SJCRH30 (cell line): ENCODE measurements at regions not wholly inside any gene's neighbourhood (a gene's known extent, or its start where the extent isn't known, plus 50 kb on each side); places are given as distances from the start of the nearest gene placed in this dataset.
"Not testable (repeated sequence)": the region's sequence is repeated elsewhere in the genome, so short reads cannot be mapped to it uniquely, and the experiment has no call there.

ENCODE experiments used
- DNase-seq, 2 experiments: peaks; one replicate each; pipeline ENCODE4 v3.0.0-alpha.2; 2015 to 2020
- H3K27ac ChIP-seq: fragments of 250-450 bp; sonication (Bioruptor Pico); 2 replicates; pipeline ENCODE4 v1.5.1; 2020; ENCODE audit warnings: mild to moderate bottlenecking, moderate library complexity
- H3K27me3 ChIP-seq: fragments of 250-450 bp; sonication (Bioruptor Pico); 2 replicates; pipeline ENCODE4 v1.5.1; 2020; ENCODE audit warnings: mild to moderate bottlenecking, moderate library complexity
- H3K36me3 ChIP-seq: fragments of 250-450 bp; sonication (Bioruptor Pico); 2 replicates; pipeline ENCODE4 v1.5.1; 2020; ENCODE audit warnings: mild to moderate bottlenecking, moderate library complexity
- H3K4me1 ChIP-seq: fragments of 250-450 bp; sonication (Bioruptor Pico); 2 replicates; pipeline ENCODE4 v1.5.1; 2020; ENCODE audit warnings: mild to moderate bottlenecking, moderate library complexity
- H3K4me3 ChIP-seq: fragments of 250-450 bp; sonication (Bioruptor Pico); 2 replicates; pipeline ENCODE4 v1.5.1; 2020; ENCODE audit warnings: mild to moderate bottlenecking, moderate library complexity
- H3K9me3 ChIP-seq: fragments of 250-450 bp; sonication (Bioruptor Pico); replicated peaks from 2 replicates; pipeline ENCODE4 v1.5.1; 2020; ENCODE audit warnings: mild to moderate bottlenecking, moderate library complexity

DNA sequence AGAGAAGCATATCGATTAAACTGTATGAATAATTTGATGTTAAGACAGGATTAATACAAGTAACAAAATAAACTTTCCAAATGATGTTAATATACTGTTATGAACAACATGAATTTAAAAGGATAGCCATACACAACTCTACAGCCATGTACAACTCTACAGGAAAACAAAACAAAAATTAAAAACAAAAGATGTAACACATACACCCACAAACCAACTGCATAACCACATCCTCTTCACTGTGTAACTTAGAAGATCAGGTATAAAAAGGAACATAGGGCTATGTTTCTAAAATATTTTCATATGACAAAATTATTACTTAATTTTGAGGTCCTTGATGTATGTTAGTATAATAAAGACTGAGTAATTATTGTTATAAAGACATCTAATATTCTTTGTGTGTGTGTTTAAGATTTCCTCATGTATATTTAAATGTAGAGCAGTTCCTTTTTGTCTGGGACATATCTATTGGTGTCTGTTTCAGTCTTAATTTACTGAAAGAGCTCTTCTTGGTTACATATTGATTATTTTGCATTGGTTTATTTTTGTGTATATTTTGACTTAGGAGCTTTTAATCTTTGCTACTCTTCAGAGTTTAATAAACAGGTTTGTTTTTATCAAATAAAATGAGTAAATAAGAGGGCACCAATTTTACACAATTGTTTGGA, 966.8 kb upstream of the CTNND2 start:
- no peaks in the 10 kb centered on the region for H3K4me1 ChIP-seq
- H3K27me3 ChIP-seq = no peaks in the 10 kb centered on the region
- no peak overlapping the region for H3K27ac ChIP-seq
- H3K4me3 ChIP-seq = no peak overlapping the region
- H3K9me3 ChIP-seq = no peaks in the 10 kb centered on the region
- H3K36me3 ChIP-seq = no peaks in the 10 kb centered on the region
- DNase-seq = no peak

DNA sequence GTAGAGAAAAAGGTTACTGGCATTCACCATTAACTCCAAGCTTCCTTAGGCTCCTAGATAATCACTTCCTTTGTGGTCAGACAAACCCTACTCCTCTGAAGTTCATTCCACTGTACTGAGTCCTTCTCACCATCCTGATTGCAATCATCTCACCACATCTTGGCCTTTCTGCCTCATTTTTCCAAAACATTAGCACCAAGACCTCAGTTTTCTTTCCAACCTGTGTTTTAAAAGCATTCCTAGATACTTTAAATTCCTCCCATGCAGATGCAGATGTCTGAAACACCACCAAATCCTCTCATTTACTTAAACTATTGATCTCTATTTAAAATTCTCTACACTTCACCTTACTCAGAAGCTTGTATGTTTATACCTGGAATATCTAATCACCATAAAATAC, 961.3 kb upstream of the CTNND2 start:
- H3K27me3 ChIP-seq = no peaks in the 10 kb centered on the region
- no peak for DNase-seq
- H3K4me3 ChIP-seq = no peak overlapping the region
- no peaks in the 10 kb centered on the region for H3K36me3 ChIP-seq
- H3K27ac ChIP-seq = no peak overlapping the region
- no peaks in the 10 kb centered on the region for H3K4me1 ChIP-seq
- no peaks in the 10 kb centered on the region for H3K9me3 ChIP-seq

DNA sequence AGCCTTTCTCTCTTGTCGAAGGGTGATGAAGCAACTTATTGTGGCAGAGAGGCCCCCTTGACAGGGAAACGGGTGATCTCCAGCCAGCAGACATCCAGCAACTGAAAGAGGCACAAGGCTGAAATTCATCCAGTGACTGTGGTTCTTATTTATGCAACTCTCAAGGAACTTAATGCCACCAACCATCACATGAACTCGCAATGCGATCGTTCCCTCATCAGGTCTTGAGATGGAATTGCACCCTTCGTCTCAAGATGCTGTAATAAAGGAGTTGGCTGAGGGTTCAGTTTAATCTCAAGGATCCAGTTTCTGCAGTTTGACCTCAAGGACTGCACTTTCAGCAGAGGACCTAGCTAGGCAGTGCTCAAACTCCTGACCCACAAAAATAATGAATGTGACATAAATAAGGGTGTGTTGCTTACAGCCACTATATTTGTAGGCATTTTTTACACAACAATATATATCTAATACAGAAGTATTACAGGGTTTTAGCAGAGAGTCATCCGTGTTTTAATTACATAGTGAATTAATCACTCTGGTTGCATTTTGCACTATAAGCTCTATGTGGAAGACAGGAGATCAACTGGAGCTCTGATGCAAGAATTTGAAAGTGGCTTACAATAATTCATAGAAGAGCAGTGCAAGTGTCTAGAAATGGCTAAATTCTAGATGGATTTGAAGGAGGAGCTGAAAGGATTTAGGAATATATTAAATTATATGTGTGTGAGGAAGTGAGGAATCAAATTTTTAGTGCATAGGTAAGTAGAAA, 957.8 kb upstream of the CTNND2 start:
- DNase-seq = no peak
- no peaks in the 10 kb centered on the region for H3K27me3 ChIP-seq

DNA sequence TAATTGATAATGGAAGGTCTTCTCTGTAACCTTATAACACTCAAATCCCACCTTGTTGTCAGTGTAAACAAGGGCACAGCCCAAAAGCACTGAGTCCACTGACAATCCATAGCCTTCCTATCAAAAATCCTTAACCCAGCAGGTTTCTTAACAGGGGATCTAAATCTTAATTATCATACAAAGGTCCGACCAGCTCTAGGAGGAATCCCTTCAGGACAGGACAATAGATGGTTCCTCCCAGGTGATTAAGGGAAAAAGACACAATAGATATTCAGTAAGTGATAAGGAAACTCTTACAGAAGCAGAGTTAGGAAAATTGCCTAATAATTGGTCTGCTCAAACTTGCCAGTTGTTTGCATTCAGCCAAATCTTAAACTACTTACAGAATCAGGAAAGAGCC, 951.9 kb upstream of the CTNND2 start:
- H3K4me3 ChIP-seq, DNase-seq, H3K27me3 ChIP-seq, H3K27ac ChIP-seq, H3K36me3 ChIP-seq, H3K4me1 ChIP-seq, H3K9me3 ChIP-seq: not testable (repeated sequence)

More for the DNA sequence above, 957.8 kb upstream of the CTNND2 start:
- Histone ChIP-seq H3K9me3 (no peaks in the 10 kb centered on the region), H3K36me3 (no peaks in the 10 kb centered on the region), H3K4me1 (no peaks in the 10 kb centered on the region), H3K27ac (no peak overlapping the region), H3K4me3 (no peak overlapping the region)

DNA sequence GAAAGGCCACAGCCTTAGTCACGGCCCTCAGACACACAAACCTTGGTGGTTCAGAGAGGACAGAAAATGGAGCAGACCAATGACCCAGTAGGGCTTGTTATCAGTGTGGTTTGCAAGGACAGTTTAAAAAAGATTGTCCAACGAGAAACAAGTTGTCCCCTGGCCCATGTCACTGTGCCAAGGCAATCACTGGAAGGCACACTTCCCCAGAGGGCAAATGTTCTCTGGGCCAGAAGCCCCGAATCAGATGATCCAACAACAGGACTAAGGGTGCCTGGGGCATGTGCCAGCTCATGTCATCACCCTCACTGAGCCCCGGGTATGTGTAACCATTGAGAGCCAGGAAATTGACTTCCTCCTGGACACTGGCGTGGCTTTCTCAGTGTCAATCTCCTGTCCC, 950.1 kb upstream of the CTNND2 start:
- H3K4me3 ChIP-seq = no peak overlapping the region
- DNase-seq = no peak
- H3K27me3 ChIP-seq = no peaks in the 10 kb centered on the region

DNA sequence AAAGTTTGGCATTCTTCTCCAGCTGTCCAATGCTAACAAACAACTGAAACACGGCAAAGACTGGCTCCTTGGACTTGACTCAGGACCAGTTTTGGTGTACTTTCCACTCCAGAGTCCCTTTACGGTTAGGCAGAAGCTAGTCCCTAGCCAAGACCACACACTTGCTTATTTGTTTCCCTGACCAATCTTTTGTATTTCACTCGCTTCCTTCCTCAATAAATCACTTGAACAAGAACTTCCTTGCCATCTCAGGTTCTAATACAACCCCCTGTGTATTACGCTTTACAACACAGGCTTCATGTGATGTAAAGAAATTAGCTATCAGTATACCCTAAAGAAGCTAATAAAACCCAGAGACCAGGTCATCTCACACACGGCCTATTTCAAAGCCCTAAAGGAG, 947.5 kb upstream of the CTNND2 start:
- Histone ChIP-seq H3K27ac (no peak overlapping the region), H3K36me3 (no peaks in the 10 kb centered on the region), H3K27me3 (no peaks in the 10 kb centered on the region), H3K4me1 (no peaks in the 10 kb centered on the region), H3K9me3 (no peaks in the 10 kb centered on the region), H3K4me3 (no peak overlapping the region)
- no peak for DNase-seq

More for the DNA sequence above, 950.1 kb upstream of the CTNND2 start:
- Histone ChIP-seq H3K36me3 (no peaks in the 10 kb centered on the region), H3K9me3 (no peaks in the 10 kb centered on the region), H3K4me1 (no peaks in the 10 kb centered on the region), H3K27ac (no peak overlapping the region)

DNA sequence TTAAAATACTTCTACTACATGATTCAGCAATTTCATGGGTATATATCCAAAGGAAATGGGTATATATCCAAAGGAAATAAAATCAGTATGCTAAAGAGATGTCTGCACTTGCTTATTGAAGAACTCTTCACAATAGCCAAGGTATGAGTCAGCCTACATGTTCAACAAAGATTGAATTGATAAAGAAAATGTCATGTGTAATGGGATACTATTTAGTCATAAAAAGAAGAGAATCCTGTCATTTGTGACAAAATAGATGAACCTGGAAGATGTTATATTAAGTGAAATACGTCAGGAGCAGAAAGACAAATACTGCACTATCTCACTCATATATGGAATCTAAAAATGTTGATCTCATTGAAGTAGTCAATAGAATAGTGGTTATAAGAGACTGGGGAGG, 944.5 kb upstream of the CTNND2 start:
- H3K4me3 ChIP-seq = no peak overlapping the region
- H3K27me3 ChIP-seq = no peaks in the 10 kb centered on the region
- no peaks in the 10 kb centered on the region for H3K36me3 ChIP-seq
- no peak overlapping the region for H3K27ac ChIP-seq
- no peaks in the 10 kb centered on the region for H3K9me3 ChIP-seq
- no peak for DNase-seq
- no peaks in the 10 kb centered on the region for H3K4me1 ChIP-seq

DNA sequence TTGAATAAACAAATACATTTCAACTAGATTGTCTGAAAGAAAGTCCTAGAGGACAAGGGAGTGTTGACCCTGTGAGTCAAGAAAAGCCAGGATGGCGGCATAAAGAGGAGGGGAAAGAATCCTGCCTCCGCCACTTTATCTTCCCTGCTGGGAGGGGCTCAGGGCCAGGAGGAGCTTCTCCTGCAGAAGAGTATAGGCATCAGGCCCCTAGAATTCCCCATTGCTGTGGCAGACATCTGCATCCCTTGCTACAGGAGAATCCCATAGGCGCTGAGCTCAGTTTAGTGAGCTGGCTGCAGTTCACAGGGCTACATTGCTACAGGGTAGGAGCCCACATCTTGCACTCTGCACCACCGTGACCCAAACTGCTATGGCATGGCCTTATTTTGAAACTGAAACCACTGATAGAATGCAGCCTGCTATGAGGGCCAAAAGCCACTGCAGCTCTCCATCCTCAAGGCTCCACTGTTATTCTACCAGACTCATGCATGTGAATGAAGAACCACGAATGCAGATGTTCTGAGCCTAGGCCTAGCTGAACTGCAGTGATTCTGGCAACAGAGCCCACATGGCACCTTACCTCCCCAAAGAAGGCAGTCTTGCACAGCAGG, 941.4 kb upstream of the CTNND2 start:
- H3K27me3 ChIP-seq = no peaks in the 10 kb centered on the region
- no peaks in the 10 kb centered on the region for H3K36me3 ChIP-seq
- H3K9me3 ChIP-seq = no peaks in the 10 kb centered on the region
- H3K4me3 ChIP-seq = no peak overlapping the region
- DNase-seq = no peak
- no peaks in the 10 kb centered on the region for H3K4me1 ChIP-seq
- H3K27ac ChIP-seq = no peak overlapping the region

DNA sequence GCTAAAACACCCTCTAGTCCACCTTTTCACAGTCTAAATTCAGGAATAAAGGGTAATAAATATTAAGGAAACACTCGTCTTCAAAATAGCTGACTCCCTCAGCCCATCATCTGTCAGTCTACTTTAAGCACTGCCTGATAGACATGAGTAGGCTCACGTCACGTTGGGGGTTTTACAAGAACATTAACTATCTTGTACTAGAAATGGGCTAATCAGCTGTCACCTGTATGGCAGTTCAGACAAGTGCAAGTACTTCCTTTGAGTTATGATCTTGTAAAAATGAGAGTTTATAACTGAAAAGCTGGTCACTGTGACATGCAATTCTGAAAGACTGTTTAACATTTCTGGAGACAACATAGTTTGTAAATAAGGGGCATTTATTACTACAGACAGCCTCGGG, 936.7 kb upstream of the CTNND2 start:
- Histone ChIP-seq H3K27me3 (no peaks in the 10 kb centered on the region), H3K9me3 (no peaks in the 10 kb centered on the region), H3K36me3 (no peaks in the 10 kb centered on the region), H3K27ac (no peak overlapping the region), H3K4me1 (no peaks in the 10 kb centered on the region), H3K4me3 (no peak overlapping the region)
- no peak for DNase-seq

DNA sequence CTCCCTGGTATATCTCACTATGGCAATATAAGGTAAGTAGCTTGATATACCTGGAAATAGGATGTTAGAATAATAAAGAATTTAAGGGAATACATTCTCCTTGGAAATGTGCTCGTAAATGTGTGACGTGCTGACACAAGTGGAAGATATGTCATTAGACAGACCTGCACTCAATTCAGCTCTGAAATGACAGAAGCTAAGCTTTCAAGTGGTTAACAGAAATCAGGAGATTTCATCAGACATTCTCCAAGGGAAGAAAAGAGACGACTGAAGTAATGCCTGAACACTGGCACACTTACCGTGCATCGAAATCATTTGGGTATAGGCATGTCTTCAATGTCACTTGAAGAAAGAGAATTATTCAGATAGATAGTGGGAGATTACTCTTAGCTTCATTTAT, 933.3 kb upstream of the CTNND2 start:
- H3K4me3 ChIP-seq = no peak overlapping the region
- no peaks in the 10 kb centered on the region for H3K27me3 ChIP-seq
- no peak overlapping the region for H3K27ac ChIP-seq
- H3K4me1 ChIP-seq = no peaks in the 10 kb centered on the region
- no peaks in the 10 kb centered on the region for H3K36me3 ChIP-seq
- no peaks in the 10 kb centered on the region for H3K9me3 ChIP-seq
- DNase-seq = no peak

DNA sequence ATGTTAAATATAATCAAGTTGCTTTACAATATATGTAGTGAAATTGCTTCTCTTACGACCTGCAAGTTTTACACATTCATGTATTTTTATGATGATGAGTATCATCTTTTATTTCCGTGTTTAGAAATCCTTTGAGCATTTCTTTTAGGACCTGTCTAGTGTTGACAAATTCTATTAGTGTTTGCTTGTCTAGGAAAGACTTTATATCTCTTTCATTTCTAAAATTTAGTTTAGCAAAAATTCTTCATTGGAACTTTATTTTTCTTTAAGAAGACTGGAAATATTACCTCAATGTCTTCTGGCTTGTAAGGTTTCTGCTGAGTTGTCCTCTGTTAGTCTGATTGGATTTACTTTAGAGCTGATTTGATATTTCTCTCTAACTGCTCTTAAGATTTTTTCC, 920.9 kb upstream of the CTNND2 start:
- H3K9me3 ChIP-seq = no peaks in the 10 kb centered on the region
- no peak for DNase-seq
- no peaks in the 10 kb centered on the region for H3K4me1 ChIP-seq
- H3K27me3 ChIP-seq = no peaks in the 10 kb centered on the region
- no peaks in the 10 kb centered on the region for H3K36me3 ChIP-seq
- no peak overlapping the region for H3K4me3 ChIP-seq
- no peak overlapping the region for H3K27ac ChIP-seq

DNA sequence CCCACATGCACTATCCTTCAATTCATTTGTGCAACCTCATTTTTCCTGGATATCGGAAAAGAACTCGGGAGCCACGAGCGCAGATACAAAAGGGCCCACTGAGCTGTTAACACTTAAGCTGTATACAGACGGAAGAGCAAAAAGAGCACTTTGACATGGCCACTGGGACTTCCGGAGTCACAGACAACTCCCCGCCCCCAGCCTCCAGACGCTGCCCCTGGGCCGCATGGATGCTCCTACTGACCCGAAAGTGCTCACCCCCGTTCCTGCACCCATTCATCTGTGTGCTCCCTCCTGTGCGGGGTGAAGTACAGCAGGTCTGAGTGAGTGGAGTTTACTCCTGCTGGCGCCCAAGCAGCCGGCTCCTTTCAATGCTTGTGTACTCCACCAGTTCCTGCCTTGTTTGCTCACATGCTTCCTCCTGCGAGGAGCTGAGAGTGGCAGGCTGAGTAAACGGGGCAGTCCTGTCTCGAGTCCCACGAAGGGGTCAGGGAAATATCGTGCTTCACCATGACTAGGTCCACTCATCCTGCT, 901.0 kb upstream of the CTNND2 start:
- Histone ChIP-seq H3K4me3 (no peak overlapping the region), H3K9me3 (no peaks in the 10 kb centered on the region), H3K27ac (no peak overlapping the region), H3K36me3 (no peaks in the 10 kb centered on the region), H3K27me3 (no peaks in the 10 kb centered on the region), H3K4me1 (no peaks in the 10 kb centered on the region)
- no peak for DNase-seq

DNA sequence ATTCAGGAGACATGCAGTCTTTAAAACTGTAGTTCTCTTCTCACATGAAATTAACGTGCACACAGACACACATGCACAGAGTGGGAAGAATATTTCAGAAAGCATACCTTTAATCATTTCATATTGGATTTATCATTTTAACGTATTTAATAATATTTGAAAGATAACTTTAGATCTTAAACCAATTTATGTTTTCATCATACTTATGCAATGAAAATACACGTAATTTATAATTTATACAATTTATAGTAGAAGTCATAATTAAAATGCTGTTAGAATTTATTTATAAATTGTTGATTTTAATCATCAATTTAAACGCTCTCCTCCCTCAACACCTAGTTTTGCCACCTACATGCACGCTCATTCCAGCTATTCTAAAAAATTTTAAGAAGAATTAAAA, 894.9 kb upstream of the CTNND2 start:
- Histone ChIP-seq H3K4me1 (no peaks in the 10 kb centered on the region), H3K9me3 (no peaks in the 10 kb centered on the region), H3K4me3 (no peak overlapping the region), H3K27ac (no peak overlapping the region), H3K27me3 (no peaks in the 10 kb centered on the region), H3K36me3 (no peaks in the 10 kb centered on the region)
- no peak for DNase-seq

DNA sequence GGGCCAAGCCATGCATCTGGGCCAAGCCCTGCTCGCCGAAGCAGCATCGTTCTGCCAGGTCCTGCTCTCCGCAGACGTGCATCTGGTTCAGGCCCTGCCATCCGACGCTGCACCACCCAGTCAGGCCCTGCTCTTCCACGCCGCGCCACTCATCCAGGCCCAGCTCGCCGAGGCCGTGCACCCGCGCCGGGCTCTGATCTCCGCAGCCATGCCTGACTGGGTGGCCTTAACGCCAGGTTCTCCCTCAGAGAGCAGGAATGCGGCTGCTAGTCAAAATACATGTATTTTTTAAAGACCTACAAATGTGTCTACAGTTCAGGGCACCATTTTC, 891.1 kb upstream of the CTNND2 start:
- no peak overlapping the region for H3K4me3 ChIP-seq
- no peaks in the 10 kb centered on the region for H3K4me1 ChIP-seq
- H3K27ac ChIP-seq = no peak overlapping the region
- H3K27me3 ChIP-seq = no peaks in the 10 kb centered on the region
- DNase-seq = no peak
- no peaks in the 10 kb centered on the region for H3K36me3 ChIP-seq
- H3K9me3 ChIP-seq = no peaks in the 10 kb centered on the region

DNA sequence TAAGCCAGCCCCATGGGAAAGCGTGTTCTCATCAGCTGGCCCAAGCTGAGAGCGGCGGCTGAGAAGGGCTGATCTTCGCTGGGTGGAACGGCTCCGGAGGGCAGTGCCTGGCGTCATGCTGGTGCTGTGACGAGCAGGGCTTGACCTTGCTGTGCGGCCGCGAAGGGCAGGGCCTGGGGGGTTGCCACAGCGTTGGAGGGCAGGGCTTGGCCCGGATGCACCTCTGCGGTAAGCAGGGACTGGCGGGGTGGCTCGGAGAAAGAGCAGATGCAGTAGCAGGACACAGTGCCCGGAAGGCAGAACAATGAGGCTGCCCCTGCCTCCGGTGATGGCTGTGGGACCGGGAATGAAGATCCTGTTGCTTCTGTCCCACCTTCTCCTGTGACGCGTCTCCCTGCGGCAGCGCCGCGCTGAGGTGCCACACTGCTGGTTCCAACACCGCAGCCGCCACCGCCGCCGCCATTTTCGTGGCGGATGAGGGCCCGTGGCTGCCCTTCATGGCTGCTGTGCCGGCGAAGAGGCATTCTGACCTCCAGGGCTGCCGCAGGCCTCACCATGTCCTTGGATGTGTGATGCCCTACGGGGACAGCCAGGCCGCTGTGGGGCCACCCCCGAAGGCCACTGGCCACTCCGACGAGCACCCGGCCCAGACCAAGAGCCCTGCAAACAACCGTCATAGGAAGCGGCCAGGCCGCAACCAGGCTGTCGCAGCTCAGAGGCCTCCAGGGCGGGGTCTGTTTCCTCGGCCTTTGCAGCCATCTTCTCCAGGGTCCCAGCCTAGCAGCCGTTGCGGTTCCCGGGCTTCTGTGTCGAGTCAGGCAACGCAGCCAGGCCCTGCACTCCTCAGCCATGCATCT, 890.5 kb upstream of the CTNND2 start:
- Histone ChIP-seq H3K4me1 (no peaks in the 10 kb centered on the region), H3K27me3 (no peaks in the 10 kb centered on the region), H3K27ac (no peak overlapping the region), H3K9me3 (no peaks in the 10 kb centered on the region), H3K36me3 (no peaks in the 10 kb centered on the region), H3K4me3 (no peak overlapping the region)
- no peak for DNase-seq
